ENCODE measurements at regions not wholly inside any gene's neighbourhood (a gene's known extent, or its start where the extent isn't known, plus 50 kb on each side); places are given as distances from the start of the nearest gene placed in this dataset.

- POLR2A ChIA-PET = no interaction called here
- CTCF ChIA-PET = no interaction called here
These were observed 62.2 kb upstream of the DIO3 start for GRCh38 chr14:101499080-101499479.

DNA sequence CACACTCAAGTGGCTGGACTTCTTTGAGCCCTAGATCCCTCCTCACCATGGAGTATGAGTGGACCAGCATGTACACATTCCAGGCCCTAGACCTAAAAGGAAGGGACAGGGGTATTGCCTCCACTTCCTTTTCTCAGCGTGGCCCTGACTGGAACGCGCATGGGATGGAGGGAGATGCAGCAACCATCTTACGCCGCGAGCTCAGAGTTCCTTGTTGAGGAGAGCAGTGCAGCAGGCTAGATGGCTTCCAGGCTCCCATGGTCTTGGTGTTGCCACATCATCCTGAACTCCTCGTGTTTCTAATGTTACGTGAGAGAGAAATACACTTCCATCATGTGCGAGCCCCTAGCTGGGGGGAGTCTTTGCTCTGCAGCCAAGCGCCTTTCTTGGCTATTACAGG, 61.8 kb upstream of the DIO3 start:
- ChIA-PET CTCF (no interaction called here), POLR2A (no interaction called here)

- CTCF ChIA-PET = no interaction called here
- POLR2A ChIA-PET = no interaction called here
These were observed 61.2 kb upstream of the DIO3 start for GRCh38 chr14:101500061-101500460.

- CTCF ChIA-PET = no interaction called here
- POLR2A ChIA-PET = no interaction called here
These were observed 60.6 kb upstream of the DIO3 start for GRCh38 chr14:101500681-101501080.

GRCh38 chr14:101501341-101501740, 60.0 kb upstream of the DIO3 start:
- CTCF ChIA-PET = no interaction called here

DNA sequence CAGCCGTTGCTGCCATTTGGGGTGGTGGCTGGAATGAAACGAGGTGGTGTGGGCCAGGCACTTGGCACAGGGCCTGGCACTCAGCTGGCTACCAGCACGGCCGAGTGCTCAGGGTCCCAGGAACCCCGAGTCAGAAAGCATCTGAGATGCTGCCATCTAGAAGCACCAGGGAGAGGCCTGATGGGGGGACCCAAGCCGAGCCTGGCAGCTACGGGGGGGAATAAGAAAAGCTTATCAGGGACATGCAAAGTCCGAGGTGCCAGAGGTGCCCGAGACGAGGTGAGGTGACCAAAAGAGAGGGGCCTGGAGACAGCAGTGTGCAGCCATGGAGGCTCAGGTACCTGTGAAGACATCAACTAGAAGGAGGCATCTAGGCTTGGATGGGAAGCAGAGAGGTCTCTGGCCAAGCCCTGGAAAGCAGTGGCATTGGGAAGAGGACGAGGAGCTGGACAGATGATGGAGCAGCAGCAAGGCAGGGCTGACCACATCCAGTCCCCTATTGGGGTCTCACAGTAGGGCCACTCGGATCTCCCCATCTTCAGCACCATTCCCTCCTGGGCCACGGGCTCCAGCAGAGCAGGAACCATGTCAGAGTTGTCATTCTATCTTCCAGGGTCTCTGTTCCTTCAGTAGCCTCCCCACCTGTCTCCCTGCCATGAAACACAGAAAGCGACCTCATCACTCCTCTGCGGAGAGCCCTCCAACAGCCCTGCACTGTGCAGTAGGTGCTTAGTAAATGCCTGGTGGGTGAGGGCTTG, 59.3 kb upstream of the DIO3 start:
- ChIA-PET CTCF (no interaction called here), POLR2A (no interaction called here)

More at GRCh38 chr14:101501341-101501740, 60.0 kb upstream of the DIO3 start:
- POLR2A ChIA-PET = no interaction called here

DNA sequence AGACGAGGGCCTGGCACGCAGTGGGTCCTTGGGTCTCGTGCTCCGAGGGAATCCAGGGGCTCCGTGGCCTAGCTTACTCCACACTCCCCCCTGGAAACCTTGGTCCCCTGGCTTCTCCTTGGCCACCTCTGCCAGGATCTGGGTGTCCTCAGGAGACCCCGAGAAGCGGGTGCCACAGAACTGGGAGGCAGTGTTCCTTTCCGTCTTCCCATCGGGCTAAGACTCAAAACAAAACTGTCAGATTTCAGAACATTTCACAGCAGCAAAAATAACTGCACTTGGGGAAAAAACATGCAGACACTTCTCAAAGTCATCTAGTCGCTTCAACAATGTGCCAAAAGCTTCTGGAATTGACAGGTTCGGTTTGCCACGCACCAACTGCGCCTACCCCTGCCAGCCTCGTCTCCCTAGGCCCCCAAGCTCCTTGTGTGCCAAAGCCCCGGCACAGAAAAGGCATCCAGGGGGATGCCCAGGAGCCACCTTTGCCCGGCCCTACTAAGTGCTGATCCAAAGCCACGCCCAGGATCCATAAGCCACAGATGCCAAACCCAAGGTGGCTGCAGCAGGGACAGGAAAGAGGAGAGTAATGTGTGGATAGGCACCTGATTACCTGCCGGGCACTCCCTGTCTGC, 58.4 kb upstream of the DIO3 start:
- ChIA-PET CTCF (no interaction called here), POLR2A (no interaction called here)

DNA sequence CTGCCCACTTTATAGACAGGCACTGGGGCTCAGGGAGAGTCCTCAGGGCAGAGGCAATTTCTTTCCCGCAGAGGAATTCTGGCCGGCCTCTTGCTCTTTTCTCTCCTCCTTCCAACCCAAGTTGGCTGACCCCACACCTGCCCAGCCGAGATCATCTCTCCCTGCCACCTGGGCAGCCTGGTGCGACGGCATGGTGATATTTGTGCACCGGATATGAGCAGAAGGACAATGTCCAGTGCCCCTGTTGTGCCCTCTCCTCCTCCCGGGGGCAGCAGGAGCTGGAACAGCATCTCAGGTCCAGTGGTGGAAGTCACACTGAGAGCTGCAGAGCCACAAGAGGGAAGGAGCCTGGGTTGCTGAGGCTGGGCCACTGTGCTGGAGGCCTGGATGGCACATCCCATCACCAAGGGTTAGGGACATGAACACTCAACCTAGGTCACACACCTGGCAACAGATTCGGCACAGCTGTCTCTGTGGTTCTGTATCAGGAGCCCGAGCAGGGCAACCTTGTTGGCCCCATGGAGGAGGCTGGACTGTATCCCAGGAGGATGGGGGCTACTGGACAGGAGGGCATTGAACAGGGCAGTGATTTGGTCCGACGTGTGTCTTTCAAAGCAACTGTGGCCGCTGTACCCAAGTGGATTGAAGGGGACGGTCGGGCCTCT, 57.7 kb upstream of the DIO3 start:
- POLR2A ChIA-PET = no interaction called here
- CTCF ChIA-PET = no interaction called here

- ChIA-PET CTCF (no interaction called here), POLR2A (no interaction called here)
These were observed 57.0 kb upstream of the DIO3 start for GRCh38 chr14:101504096-101504948.

DNA sequence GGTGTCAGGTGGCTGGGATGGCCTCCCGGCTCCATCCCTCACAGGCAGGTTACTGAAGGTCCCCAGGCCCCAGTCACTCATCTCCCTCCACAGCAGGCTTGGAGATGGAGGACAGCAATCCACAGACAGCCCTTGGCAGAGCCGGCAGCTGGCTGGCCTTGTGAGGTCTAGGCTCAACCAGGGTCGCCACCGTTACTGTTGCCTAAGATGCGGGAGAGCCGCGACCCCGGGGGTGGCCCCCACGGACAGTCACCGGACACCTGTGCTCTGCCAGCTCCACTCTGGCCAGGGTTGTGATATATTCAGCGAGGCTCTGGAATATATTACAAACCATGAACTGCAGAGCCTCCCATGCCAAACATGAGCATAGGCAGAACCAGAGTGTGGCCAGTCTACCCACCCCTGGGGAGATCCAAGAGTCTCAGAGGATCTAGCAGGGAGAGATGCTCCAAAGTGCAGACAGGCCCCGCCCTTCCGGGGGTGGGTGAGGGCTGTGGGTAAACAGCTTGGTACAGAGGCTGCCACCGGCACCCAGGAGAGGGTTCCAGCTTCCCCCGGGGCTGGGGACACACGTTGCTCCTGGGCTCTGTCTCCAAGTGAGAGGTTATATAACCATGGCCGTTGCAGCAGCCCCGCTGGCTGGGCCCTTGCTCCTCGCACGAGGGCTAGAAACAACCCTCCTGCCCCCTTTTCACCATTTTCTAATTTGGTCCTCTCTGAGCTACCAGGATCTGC, 55.9 kb upstream of the DIO3 start:
- ChIA-PET POLR2A (no interaction called here), CTCF (no interaction called here)

GRCh38 chr14:101506211-101506925, 54.9 kb upstream of the DIO3 start:
- CTCF ChIA-PET = no interaction called here
- POLR2A ChIA-PET = no interaction called here

GRCh38 chr14:101506926-101507835, 54.1 kb upstream of the DIO3 start:
- ChIA-PET POLR2A (no interaction called here), CTCF (no interaction called here)

GRCh38 chr14:101507836-101508150, 53.5 kb upstream of the DIO3 start:
- ChIA-PET CTCF (no interaction called here), POLR2A (no interaction called here)

- ChIA-PET POLR2A (no interaction called here), CTCF (no interaction called here)
These were observed 52.9 kb upstream of the DIO3 start for GRCh38 chr14:101508196-101508947.

DNA sequence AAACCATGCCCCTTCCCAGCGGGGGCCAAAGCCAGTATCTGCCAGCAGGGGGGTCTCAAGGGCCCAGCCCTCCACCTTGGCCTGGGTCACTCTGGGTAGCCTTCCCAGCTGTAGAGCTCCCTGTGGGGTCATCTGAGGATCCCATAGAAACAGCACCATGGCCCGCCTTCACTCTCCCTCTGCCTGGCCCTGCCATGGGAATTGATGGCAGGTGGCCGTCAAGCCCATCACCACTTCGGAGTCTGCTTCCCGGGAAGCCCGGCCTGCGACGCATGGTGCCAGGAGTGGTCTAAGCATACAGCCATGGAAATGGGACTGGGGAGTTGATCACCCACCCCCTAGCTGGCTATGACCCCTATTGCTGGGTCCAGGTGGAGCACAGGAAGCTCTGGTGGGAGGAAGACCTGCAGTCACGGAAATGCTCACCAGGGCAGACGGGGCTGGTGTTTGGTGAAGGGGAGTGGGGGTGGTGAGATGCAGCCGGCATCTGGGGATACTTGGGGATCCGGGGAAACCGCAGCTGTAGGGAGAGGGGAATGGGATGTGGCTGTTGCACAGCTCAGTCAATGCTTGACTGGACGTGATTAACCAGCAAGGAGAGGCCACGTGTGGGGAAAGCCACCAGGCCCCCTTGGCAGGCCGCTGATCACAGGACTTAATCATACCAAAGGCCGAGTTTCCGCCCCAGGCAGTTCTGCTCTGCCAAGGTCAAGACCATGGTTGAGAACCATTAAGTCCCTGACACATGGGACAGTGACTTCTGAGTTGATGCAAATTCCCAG, 52.2 kb upstream of the DIO3 start:
- CTCF ChIA-PET = no interaction called here
- POLR2A ChIA-PET = interaction anchor here (0.6 kb wide), 1 partner anchor 75 kb away, joined by 3 read pairs; no protein-coding TSS in a partner anchor

DNA sequence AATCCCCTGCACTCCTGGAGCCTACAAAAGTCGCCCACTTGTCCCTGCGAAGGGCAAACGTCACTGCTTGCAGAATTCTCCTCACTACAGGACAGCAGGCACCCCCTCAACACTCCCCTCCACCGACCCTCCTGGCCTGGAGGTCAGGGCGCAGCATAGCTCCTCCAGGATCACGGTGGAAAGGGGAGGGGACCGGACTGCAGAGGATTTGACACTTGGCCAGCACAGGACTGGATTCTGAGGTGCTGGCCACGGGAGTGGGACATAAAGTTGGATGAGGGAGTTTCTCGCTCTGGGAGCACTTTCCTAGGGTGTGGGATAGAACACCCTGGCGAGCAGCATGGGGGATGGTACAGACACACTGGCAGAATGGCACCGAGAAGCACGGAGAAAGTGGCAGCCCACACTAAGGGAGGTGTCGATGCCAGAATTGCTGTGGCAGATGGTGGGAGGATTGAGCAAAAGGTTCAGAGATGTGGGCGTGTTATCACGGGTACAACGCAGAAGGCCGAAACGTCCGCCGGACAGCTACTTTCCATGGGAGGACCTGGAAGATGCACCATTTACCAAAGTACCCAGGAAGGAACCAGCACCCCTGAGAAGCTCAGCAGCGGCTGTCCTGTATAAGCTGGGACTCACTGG, 51.4 kb upstream of the DIO3 start:
- POLR2A ChIA-PET = interaction anchor here (0.6 kb wide), 1 partner anchor 76 kb away, joined by 3 read pairs; no protein-coding TSS in a partner anchor

More for the DNA sequence above, 51.4 kb upstream of the DIO3 start:
- CTCF ChIA-PET = no interaction called here

Data from activated CD8-positive, alpha-beta memory T cell treated with anti-CD3 and anti-CD28 coated beads for 36 hours (primary cell).